ENCODE measurements at regions not wholly inside any gene's neighbourhood (a gene's known extent, or its start where the extent isn't known, plus 50 kb on each side); places are given as distances from the start of the nearest gene placed in this dataset.

GRCh38 chr5:44183753-44184152 lies 205.5 kb downstream of the FGF10 start:
- H3K9me3 ChIP-seq: no peaks in the 10 kb centered on the region
- no peaks in the 10 kb centered on the region for H3K27me3 ChIP-seq (replicated peaks; ENCODE audit: insufficient read depth)
- H3K27ac ChIP-seq: no peak overlapping the region
- no peaks in the 10 kb centered on the region for H3K36me3 ChIP-seq
- 88% methylated on average over 3 of the region's 3 CpGs for WGBS
- TF ChIP-seq POLR2AphosphoS5 (IDR thresholded peaks at IDR 0.05): no peak
- no peak for TF ChIP-seq CTCF (IDR thresholded peaks at IDR 0.05)
- TF ChIP-seq POLR2A (IDR thresholded peaks at IDR 0.05): no peak
- no peak for DNase-seq (ENCODE audit: low spot score)
- intact Hi-C loops (cut with DNase I): no loop called here
- no peaks in the 10 kb centered on the region for H3K4me1 ChIP-seq (replicated peaks)
- no peak overlapping the region for H3K4me3 ChIP-seq

- intact Hi-C loops (cut with DNase I): no loop called here
- H3K4me3 ChIP-seq: no peak overlapping the region
- no peaks in the 10 kb centered on the region for H3K4me1 ChIP-seq (replicated peaks)
- H3K27ac ChIP-seq: no peak overlapping the region
- WGBS: 88% methylated on average over 1 of the region's 1 CpG
- TF ChIP-seq POLR2AphosphoS5 (IDR thresholded peaks at IDR 0.05) (no peak), POLR2A (IDR thresholded peaks at IDR 0.05) (no peak), CTCF (IDR thresholded peaks at IDR 0.05) (no peak)
- H3K9me3 ChIP-seq: no peaks in the 10 kb centered on the region
- no peaks in the 10 kb centered on the region for H3K36me3 ChIP-seq
- no peaks in the 10 kb centered on the region for H3K27me3 ChIP-seq (replicated peaks; ENCODE audit: insufficient read depth)
- DNase-seq (ENCODE audit: low spot score): no peak
Measured at GRCh38 chr5:44183312-44183711, 205.9 kb downstream of the FGF10 start.

DNA sequence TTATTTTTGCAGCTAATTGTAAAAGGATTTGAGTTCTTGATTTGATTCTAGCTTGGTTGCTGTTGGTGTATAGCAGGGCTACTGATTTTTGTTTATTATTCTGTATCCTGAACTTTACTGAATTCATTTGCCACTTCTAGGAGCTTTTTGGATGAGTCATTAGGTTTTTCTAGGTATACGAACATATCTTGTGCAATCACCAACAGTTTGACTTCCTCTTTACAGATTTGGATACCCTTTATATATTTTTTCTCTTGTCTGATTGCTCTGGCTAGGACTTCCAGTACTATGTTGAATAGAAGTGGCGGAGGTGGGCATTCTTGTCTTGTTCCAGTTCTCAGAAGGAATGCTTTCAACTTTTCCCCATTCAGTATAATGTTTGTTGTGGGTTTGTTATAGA lies 210.8 kb downstream of the FGF10 start:
- Histone ChIP-seq H3K4me1 (replicated peaks) (no peaks in the 10 kb centered on the region), H3K9me3 (no peaks in the 10 kb centered on the region), H3K36me3 (no peaks in the 10 kb centered on the region), H3K27me3 (replicated peaks; ENCODE audit: insufficient read depth) (no peaks in the 10 kb centered on the region), H3K27ac (no peak overlapping the region), H3K4me3 (no peak overlapping the region)
- intact Hi-C loops (cut with DNase I): no loop called here
- no peak for TF ChIP-seq POLR2AphosphoS5 (IDR thresholded peaks at IDR 0.05)
- TF ChIP-seq POLR2A (IDR thresholded peaks at IDR 0.05): no peak
- TF ChIP-seq CTCF (IDR thresholded peaks at IDR 0.05): no peak
- WGBS: 78% methylated on average over 2 of the region's 2 CpGs
- no peak for DNase-seq (ENCODE audit: low spot score)

- Histone ChIP-seq H3K4me1 (replicated peaks) (no peaks in the 10 kb centered on the region), H3K27ac (no peak overlapping the region), H3K27me3 (replicated peaks; ENCODE audit: insufficient read depth) (no peaks in the 10 kb centered on the region), H3K9me3 (no peaks in the 10 kb centered on the region), H3K4me3 (no peak overlapping the region), H3K36me3 (no peaks in the 10 kb centered on the region)
- no peak for DNase-seq (ENCODE audit: low spot score)
- intact Hi-C loops (cut with DNase I): no loop called here
- TF ChIP-seq POLR2AphosphoS5 (IDR thresholded peaks at IDR 0.05) (no peak), CTCF (IDR thresholded peaks at IDR 0.05) (no peak), POLR2A (IDR thresholded peaks at IDR 0.05) (no peak)
Measured at GRCh38 chr5:44167540-44167939, 221.7 kb downstream of the FGF10 start.

GRCh38 chr5:44160369-44160768 lies 228.9 kb downstream of the FGF10 start:
- TF ChIP-seq POLR2AphosphoS5 (IDR thresholded peaks at IDR 0.05): no peak
- TF ChIP-seq POLR2A (IDR thresholded peaks at IDR 0.05): no peak
- no peak for TF ChIP-seq CTCF (IDR thresholded peaks at IDR 0.05)
- Histone ChIP-seq H3K4me1 (replicated peaks) (no peaks in the 10 kb centered on the region), H3K27ac (no peak overlapping the region), H3K9me3 (no peaks in the 10 kb centered on the region), H3K36me3 (no peaks in the 10 kb centered on the region), H3K27me3 (replicated peaks; ENCODE audit: insufficient read depth) (no peaks in the 10 kb centered on the region), H3K4me3 (no peak overlapping the region)
- DNase-seq (ENCODE audit: low spot score): no peak
- intact Hi-C loops (cut with DNase I): no loop called here
- 74% methylated on average over 4 of the region's 4 CpGs for WGBS
